HG02588 (cell line): ENCODE measurements at regions not wholly inside any gene's neighbourhood (a gene's known extent, or its start where the extent isn't known, plus 50 kb on each side); places are given as distances from the start of the nearest gene placed in this dataset.
"Not testable (repeated sequence)": the region's sequence is repeated elsewhere in the genome, so short reads cannot be mapped to it uniquely, and the experiment has no call there.

Source experiments
- ATAC-seq: cut with Tn5 transposase; IDR thresholded peaks from one replicate; pipeline ENCODE4 v1.9.1; 2021; ENCODE audit warnings: mild to moderate bottlenecking, moderate library complexity; ENCODE audit not compliant: unreplicated experiment

GRCh38 chr3:65303431-65303830, 615.6 kb upstream of the ADAMTS9 start:
- no peak for ATAC-seq

- ATAC-seq, result no peak
These were observed 603.8 kb upstream of the ADAMTS9 start for GRCh38 chr3:65291448-65292125.

DNA sequence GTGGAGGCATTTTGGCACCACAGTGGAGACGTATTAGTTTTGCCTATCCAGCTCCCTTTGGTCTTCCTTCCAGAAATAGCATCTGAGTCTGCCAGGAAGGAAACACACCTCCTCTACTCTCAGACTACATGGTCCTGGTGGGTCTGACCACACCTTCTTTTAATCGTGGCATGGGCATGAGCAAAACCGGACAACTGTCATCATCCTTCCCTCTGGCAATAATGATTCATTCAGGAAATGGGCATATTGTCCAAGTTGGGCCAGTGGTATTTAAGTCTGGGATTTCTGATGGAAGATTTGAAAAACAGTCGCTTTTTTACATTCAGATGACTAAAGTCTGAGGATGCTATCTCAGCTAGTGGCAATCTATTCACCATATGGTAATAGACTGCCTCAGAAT, 601.0 kb upstream of the ADAMTS9 start:
- ATAC-seq, result no peak

DNA sequence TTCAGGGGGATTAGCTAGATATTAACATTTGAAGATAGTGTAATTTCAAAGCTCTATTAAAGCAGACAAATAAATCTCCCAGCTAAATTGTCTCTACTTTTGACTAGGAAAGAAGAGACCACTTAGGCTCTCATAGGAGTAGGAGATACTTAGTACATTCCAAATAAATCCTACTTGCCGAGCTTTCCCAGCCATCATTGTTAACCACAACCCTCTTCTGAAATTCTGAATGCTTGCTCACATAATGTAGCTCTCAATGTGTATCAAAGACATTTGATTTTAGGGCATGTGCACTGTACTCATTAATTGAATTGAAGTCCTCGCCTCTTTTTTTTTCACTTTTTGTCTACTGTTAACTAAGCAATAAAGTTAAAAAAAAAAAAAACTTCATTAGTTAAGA, 598.2 kb upstream of the ADAMTS9 start:
- no peak for ATAC-seq

DNA sequence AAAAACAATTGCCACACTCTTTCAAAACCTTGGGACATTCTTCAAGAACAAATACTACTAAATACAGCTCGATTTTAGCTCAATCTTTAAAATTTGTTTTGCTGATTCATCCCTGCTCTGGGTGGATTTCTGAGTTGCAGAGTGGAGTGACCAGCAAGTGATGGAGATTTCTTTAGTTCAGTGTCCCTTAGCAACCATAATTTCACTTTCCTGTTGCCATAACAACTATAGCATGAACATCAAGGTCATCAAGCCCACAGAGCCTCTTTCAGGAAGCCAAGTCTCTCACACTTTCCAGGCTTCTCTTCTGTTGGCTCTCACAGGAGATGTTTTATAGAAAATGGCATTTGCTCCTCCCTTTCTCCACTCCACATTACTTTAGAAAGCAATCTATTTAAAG, 597.2 kb upstream of the ADAMTS9 start:
- no peak for ATAC-seq

DNA sequence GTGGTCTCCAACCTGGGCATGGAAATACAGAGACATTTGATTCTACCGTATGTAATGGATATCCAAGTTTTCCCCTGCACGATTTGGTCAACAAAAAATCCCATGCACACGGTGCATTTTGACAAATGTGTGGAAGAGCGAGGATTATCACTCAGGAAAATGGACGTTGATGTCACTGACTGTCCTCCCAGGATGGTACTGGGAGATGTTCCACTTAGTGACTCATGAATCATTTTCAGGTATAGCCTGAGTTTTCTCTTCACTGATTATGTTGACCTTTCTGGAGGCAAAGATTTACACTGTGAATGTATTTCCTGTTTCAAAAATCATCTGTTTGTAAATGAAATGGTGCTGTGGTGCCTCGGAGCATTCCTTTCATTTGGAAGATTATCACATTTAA, 596.7 kb upstream of the ADAMTS9 start:
- no peak for ATAC-seq

GRCh38 chr3:65279225-65279782, 591.5 kb upstream of the ADAMTS9 start:
- no peak for ATAC-seq

DNA sequence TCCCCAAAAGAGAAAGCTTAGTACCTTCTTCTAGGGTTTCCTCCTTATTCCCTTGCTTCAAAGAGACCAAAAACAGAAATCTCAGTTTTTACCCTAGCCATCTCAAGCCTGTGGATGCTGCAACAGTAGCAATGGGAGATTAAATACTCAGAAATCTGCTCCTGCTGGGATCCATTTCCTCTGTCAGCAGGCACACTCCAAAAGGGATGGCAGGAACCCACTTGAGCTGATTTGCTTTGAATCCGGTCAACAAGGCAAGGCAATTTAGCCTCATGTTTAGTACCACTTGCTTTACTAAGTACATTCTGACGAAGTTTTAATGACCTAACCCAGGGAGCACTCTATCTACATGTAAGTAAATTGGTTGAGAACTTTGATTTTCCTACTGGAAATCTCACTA, 590.0 kb upstream of the ADAMTS9 start:
- ATAC-seq, result no peak

DNA sequence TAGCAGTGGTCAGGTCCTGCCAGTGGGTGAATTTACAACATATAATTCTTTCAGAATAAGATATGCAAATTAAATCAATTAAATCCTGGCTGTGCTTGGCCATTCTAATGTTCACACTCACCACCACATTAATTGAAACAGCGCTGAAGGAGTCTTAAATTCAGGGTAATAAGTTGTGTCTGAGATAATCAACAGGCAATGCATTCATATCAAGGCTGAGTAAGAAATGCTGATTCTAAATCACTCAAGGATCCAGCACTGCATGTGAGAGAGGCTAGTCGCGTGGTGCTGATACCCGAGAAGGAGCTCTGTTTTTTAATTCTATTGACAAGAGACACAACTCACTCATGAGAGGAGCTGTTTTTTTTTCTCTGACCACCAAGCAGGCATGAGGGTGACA, 588.8 kb upstream of the ADAMTS9 start:
- ATAC-seq, result no peak

GRCh38 chr3:65268426-65268825, 580.6 kb upstream of the ADAMTS9 start:
- ATAC-seq, result no peak

DNA sequence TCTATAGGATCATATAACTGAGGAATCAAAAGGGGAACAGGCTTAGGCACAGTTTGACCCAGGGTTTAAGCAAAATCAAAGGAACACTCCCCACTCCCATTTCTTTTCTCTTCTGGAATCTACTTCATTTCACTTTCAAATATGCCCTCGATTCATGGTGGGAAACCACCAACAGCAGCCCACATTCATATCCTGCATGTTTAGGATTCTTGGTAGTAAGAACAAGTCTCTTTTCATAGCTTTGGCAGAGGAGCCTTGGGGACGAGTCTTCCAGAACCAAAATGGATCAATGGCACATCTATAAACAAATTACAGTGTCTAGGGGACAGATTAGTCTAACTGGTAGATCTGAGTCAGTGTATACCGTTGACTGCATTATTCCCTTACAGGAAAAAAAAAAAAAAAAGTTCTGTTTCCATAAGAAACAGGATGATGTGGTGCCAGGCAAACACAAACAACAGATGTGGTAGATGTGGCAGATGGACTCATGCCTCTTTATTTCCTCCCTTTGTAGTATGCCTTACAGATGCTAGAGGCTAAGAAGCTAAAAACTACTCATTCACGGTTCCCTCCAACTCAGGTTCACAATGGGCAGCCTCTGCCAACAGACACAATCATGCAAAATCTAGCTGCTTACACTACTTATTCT, 578.3 kb upstream of the ADAMTS9 start:
- ATAC-seq, result no peak

DNA sequence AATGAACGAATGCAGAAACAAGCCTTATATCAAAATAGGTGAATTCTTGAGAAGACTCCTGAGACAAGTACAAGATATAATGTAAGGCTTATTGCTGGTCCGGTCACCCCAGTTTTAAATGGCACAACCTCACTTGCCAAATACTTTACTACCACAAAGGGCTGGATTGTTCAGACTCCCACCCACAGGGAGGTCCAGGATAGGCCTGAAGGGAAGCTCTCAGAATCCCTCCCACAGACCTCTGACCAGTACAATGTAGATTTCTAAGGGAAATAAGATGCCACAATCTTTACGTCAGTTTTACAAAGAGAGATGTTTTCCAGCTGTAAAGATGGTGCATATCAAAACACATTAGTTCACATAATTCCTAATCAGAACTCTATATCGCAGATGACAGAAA, 577.7 kb upstream of the ADAMTS9 start:
- ATAC-seq, result no peak

GRCh38 chr3:65262548-65262947, 574.7 kb upstream of the ADAMTS9 start:
- ATAC-seq, result no peak

GRCh38 chr3:65259946-65260345, 572.1 kb upstream of the ADAMTS9 start:
- no peak for ATAC-seq

GRCh38 chr3:65252914-65253313, 565.1 kb upstream of the ADAMTS9 start:
- not testable (repeated sequence) for ATAC-seq

GRCh38 chr3:65252266-65252665, 564.5 kb upstream of the ADAMTS9 start:
- no peak for ATAC-seq

DNA sequence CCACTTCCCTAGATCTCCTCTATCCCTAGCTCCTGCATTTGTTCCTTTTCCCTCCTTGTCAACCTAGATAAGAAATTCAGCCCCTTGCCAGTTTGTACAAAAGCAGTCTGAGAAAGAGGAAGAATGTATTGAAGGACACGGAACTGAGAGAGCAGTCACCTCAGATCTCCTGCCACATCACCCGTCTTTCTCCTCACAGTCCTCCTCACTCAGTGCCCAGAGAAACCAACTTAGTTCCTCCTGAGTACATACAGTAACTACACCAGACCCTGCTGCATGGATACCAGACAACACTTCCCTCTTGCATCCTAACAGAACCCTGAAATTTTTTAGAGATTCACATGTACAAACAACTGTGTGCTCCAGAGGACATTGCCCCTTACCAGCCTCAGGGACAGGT, 563.6 kb upstream of the ADAMTS9 start:
- no peak for ATAC-seq

GRCh38 chr3:65246561-65246960, 558.8 kb upstream of the ADAMTS9 start:
- ATAC-seq, result no peak

- ATAC-seq, result no peak
These were observed 557.6 kb upstream of the ADAMTS9 start for GRCh38 chr3:65245133-65246063.

DNA sequence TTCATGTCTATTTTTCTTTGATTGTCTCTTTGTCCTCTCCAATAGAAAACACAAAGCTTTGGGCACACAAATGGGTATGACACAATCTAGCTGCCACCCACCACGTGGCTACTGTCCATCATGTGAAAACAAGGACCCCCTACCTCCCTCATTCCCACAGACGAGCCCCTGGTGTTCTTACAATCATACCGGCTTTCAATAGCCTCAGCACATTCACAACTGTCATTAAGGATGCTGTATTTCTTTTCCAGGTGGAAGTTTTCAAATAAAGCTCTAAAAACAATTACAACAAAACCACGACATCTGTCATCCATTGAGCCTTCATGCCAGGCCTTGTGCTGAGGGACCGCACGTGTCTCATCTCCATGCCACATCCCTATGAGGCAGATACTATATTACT, 552.6 kb upstream of the ADAMTS9 start:
- no peak for ATAC-seq

DNA sequence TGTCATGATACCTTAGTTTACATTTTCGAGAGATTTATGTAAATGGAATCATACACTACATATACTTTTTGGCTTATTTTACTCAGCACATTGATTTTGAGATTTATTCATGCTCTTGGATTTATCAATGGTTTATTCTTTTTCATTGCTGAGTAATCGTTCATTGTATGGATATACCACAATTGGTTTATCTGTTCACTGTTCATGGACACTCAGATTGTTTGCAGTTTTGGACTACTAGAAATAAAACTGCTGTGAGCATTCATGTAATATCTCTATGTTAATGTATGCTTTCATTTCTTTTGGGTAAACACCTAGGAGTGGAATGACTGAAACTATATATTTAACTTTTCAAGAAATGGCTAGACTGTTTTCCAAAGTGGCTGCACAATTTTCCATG, 550.9 kb upstream of the ADAMTS9 start:
- no peak for ATAC-seq
